GM12878 (cell line): ENCODE measurements at regions not wholly inside any gene's neighbourhood (a gene's known extent, or its start where the extent isn't known, plus 50 kb on each side); places are given as distances from the start of the nearest gene placed in this dataset.

Experiments
- ATAC-seq: fragments of 200-7000 bp; cut with Tn5 transposase; 3 replicates; pipeline ENCODE4 v1.9.1; 2020; ENCODE audit warnings: mild to moderate bottlenecking, moderate library complexity
- BruUV-seq: library from RNA; stranded (reverse); fragments of 400-500 nt; replicated peaks from 2 replicates; lab custom pipeline; 2021; lab: Mats Ljungman, UMichigan
- CTCF ChIA-PET: fragments of 300-600 bp; sonication (Branson Sonifier 250); formaldehyde crosslinking; extraction: SDS; loops from one replicate; lab custom pipeline; 2021; ENCODE audit warnings: inconsistent platforms; lab: Yijun Ruan, JAX
- POLR2A ChIA-PET: fragments of 350-600 bp; formaldehyde crosslinking; extraction: SDS; loops from one replicate; lab custom pipeline; 2021; ENCODE audit warnings: inconsistent platforms; lab: Charles Lee
- RAD21 ChIA-PET: fragments of 300-600 bp; sonication (Branson Sonifier 250); formaldehyde crosslinking; loops from one replicate; lab custom pipeline; 2023; ENCODE audit warnings: antibody characterized with exemption; ENCODE audit not compliant: unreplicated experiment; lab: Charles Lee
- SMC1A ChIA-PET: fragments of 300-600 bp; sonication (Branson Sonifier 250); formaldehyde crosslinking; loops from one replicate; lab custom pipeline; 2023; ENCODE audit not compliant: unreplicated experiment, uncharacterized antibody; lab: Charles Lee
- DNase-seq: peaks from one replicate; pipeline ENCODE4 v3.0.0-alpha.2; 2011; ENCODE audit warnings: low read depth, low spot score
- FAIRE-seq: peaks from 3 replicates; lab custom pipeline; 2011; peaks lifted over from hg19 to GRCh38; lab: Jason Lieb, UNC
- H2AFZ ChIP-seq: 2 replicates; pipeline ENCODE4 v1.6.0; 2011; ENCODE audit warnings: low read depth, low read length, control low read depth; ENCODE audit not compliant: control insufficient read depth
- H3K27ac ChIP-seq: 2 replicates; pipeline ENCODE4 v1.5.1; 2011; ENCODE audit warnings: control low read depth; ENCODE audit not compliant: control insufficient read depth, insufficient read depth
- H3K27me3 ChIP-seq, 2 experiments: replicated peaks in 1 of 2; 2 replicates each; pipeline versions ENCODE4 v1.6.0 to v1.6.1; 2011; ENCODE audit warnings: low read length in 1 of 2; ENCODE audit not compliant: control insufficient read depth in 2 of 2, insufficient read depth in 2 of 2
- H3K36me3 ChIP-seq, 2 experiments: 2 replicates each; pipeline ENCODE4 v1.5.1; 2011; ENCODE audit warnings: low read length in 1 of 2; ENCODE audit not compliant: control insufficient read depth in 2 of 2, insufficient read depth in 2 of 2
- H3K4me1 ChIP-seq: 2 replicates; pipeline ENCODE4 v1.6.1; 2011; ENCODE audit warnings: mild to moderate bottlenecking, low read length, moderate library complexity, mixed read lengths; ENCODE audit not compliant: control insufficient read depth, insufficient read depth
- H3K4me2 ChIP-seq: 2 replicates; pipeline ENCODE4 v1.6.0; 2011; ENCODE audit warnings: control low read depth; ENCODE audit not compliant: control insufficient read depth, insufficient read depth
- H3K4me3 ChIP-seq: fragments of 200-600 bp; sonication (generic); 2 replicates; pipeline ENCODE4 v1.5.1; 2016
- H3K79me2 ChIP-seq: 2 replicates; pipeline ENCODE4 v1.6.0; 2011; ENCODE audit warnings: low read length; ENCODE audit not compliant: control insufficient read depth, insufficient read depth
- H3K9ac ChIP-seq: 2 replicates; pipeline ENCODE4 v1.8.0; 2011; ENCODE audit warnings: low read length, control low read depth, mixed read lengths; ENCODE audit not compliant: control insufficient read depth, insufficient read depth
- H3K9me3 ChIP-seq: replicated peaks from 3 replicates; pipeline ENCODE4 v1.5.1; 2011; ENCODE audit warnings: mild to moderate bottlenecking, low read length; ENCODE audit not compliant: control insufficient read depth, insufficient read depth
- H4K20me1 ChIP-seq: 2 replicates; pipeline ENCODE4 v1.6.0; 2011; ENCODE audit not compliant: control insufficient read depth, insufficient read depth
- ATF3 ChIP-seq: IDR thresholded peaks from 2 replicates; pipeline ENCODE4 v1.6.1; 2011; ENCODE audit warnings: low read depth, mild to moderate bottlenecking, low read length, moderate library complexity, borderline replicate concordance; ENCODE audit errors: extremely low read depth
- ATF7 ChIP-seq: fragments of 450-650 bp; IDR thresholded peaks from 2 replicates; pipeline ENCODE4 v1.6.1; 2016; ENCODE audit warnings: low read depth, mild to moderate bottlenecking
- CBX5 ChIP-seq: sonication (generic); IDR thresholded peaks from 2 replicates; pipeline ENCODE4 v1.6.1; 2016; ENCODE audit warnings: low read depth, moderate library complexity, mild to moderate bottlenecking, inconsistent platforms
- CHD2 ChIP-seq: IDR thresholded peaks from 2 replicates; pipeline ENCODE4 v1.6.1; 2011; ENCODE audit warnings: low read depth, low read length, improper control_type of control experiment, borderline replicate concordance
- E2F8 ChIP-seq: fragments of 450-650 bp; IDR thresholded peaks from 2 replicates; pipeline ENCODE4 v1.6.1; 2018; ENCODE audit warnings: mild to moderate bottlenecking, low read depth, moderate library complexity; ENCODE audit not compliant: partially characterized antibody
- EP300 ChIP-seq, 2 experiments: fragments of 150-350 bp in 1 of 2; IDR thresholded peaks; 2 replicates each; pipeline ENCODE4 v1.6.1; 2011 to 2012; ENCODE audit warnings: low read depth in 2 of 2, low read length in 2 of 2, borderline replicate concordance in 1 of 2, improper control_type of control experiment in 1 of 2, inconsistent platforms in 1 of 2; ENCODE audit not compliant: control insufficient read depth in 1 of 2
- GABPA ChIP-seq: IDR thresholded peaks from 2 replicates; pipeline ENCODE4 v1.6.1; 2014; ENCODE audit warnings: antibody characterized with exemption, low read depth, mild to moderate bottlenecking, inconsistent platforms
- HCFC1 ChIP-seq: fragments of 150-350 bp; IDR thresholded peaks from 2 replicates; pipeline ENCODE4 v1.6.1; 2014; ENCODE audit warnings: low read length
- MEF2A ChIP-seq: IDR thresholded peaks from 2 replicates; pipeline ENCODE4 v1.6.1; 2011; ENCODE audit warnings: low read depth, mild to moderate bottlenecking, low read length, moderate library complexity; ENCODE audit not compliant: insufficient read depth
- NFIC ChIP-seq: IDR thresholded peaks from 2 replicates; pipeline ENCODE4 v1.6.1; 2012; ENCODE audit warnings: low read depth, mild to moderate bottlenecking, inconsistent platforms, low read length, moderate library complexity
- NFXL1 ChIP-seq: fragments of 450-650 bp; IDR thresholded peaks from 2 replicates; pipeline ENCODE4 v1.6.1; 2017; ENCODE audit warnings: antibody characterized with exemption, mild to moderate bottlenecking, borderline replicate concordance
- PKNOX1 ChIP-seq: fragments of 450-650 bp; IDR thresholded peaks from 2 replicates; pipeline ENCODE4 v1.6.1; 2016; ENCODE audit warnings: mild to moderate bottlenecking
- PML ChIP-seq: IDR thresholded peaks from 2 replicates; pipeline ENCODE4 v1.6.1; 2012; ENCODE audit warnings: low read length, inconsistent platforms
- RAD51 ChIP-seq: fragments of 450-650 bp; IDR thresholded peaks from 2 replicates; pipeline ENCODE4 v1.6.1; 2016; ENCODE audit warnings: moderate library complexity, mild to moderate bottlenecking, inconsistent platforms
- SPI1 ChIP-seq: IDR thresholded peaks from 2 replicates; pipeline ENCODE4 v1.6.1; 2011; ENCODE audit warnings: low read depth, mild to moderate bottlenecking, low read length, moderate library complexity, borderline replicate concordance; ENCODE audit not compliant: insufficient read depth
- WGBS: methylation state at CpG from one replicate; pipeline ENCODE4 v1.1.6; 2016; ENCODE audit warnings: low lambda C conversion rate; ENCODE audit not compliant: insufficient replicate concordance, insufficient coverage; ENCODE audit errors: missing lambda C conversion rate; 5-methylcytosine and 5-hydroxymethylcytosine counted together
- in situ Hi-C: fragments of 300-500 bp; cut with MboI; formaldehyde crosslinking; loops from 9 replicates; pipeline ENCODE4 v1.14.3; 2018; ENCODE audit warnings: mixed read lengths
- intact Hi-C: fragments of 100-400 bp; cut with micrococcal nuclease; formaldehyde crosslinking; loops from one replicate; pipeline ENCODE4 v1.14.2; 2022; ENCODE audit not compliant: unreplicated experiment

GRCh38 chr16:5235119-5235518 is 137.5 kb upstream of the EEF2KMT start:
- in situ Hi-C loops (loop anchor here (5.0 to 10.0 kb wide), 2 partner anchors 380 to 1407 kb away; no protein-coding TSS in a partner anchor), intact Hi-C loops (loop anchor here (5.0 to 10.0 kb wide), 3 partner anchors 257 to 1407 kb away; no protein-coding TSS in a partner anchor)
- no TSS peak for BruUV-seq
- no peaks in the 10 kb centered on the region for H3K9me3 ChIP-seq
- no peak overlapping the region for H3K4me2 ChIP-seq
- ATAC-seq, result no peak
- ChIA-PET SMC1A (interaction anchor here (0.7 kb wide), 1 partner anchor 17 kb away, joined by 3 read pairs; no protein-coding TSS in a partner anchor), CTCF (no interaction called here), POLR2A (no interaction called here), RAD21 (no interaction called here)
- H3K4me1 ChIP-seq, result no peaks in the 10 kb centered on the region
- 26% methylated on average over 8 of the region's 8 CpGs for WGBS
- TF ChIP-seq CHD2 (no peak), CBX5 (no peak), E2F8 (no peak), GABPA (no peak), ATF7 (no peak), EP300 (IDR thresholded peaks at IDR 0.05; ENCODE audit: borderline replicate concordance in 1 of 2, control insufficient read depth in 1 of 2, low read depth in 2 of 2, low read length in 2 of 2) (no peak), ATF3 (no peak), PML (no peak), NFIC (no peak), MEF2A (no peak), PKNOX1 (no peak), NFXL1 (no peak), SPI1 (no peak), HCFC1 (no peak), RAD51 (no peak)
- no peak overlapping the region for H2AFZ ChIP-seq
- no peak overlapping the region for H3K4me3 ChIP-seq
- H4K20me1 ChIP-seq, result no peaks in the 10 kb centered on the region
- DNase-seq, result no peak
- no peaks in the 10 kb centered on the region for H3K36me3 ChIP-seq
- no peaks in the 10 kb centered on the region for H3K79me2 ChIP-seq
- H3K9ac ChIP-seq, result no peak overlapping the region
- no peak for FAIRE-seq
- H3K27ac ChIP-seq, result no peak overlapping the region
- H3K27me3 ChIP-seq, result no peaks in the 10 kb centered on the region
